Pancreas (tissue), 10 donors: ENCODE measurements at regions not wholly inside any gene's neighbourhood (a gene's known extent, or its start where the extent isn't known, plus 50 kb on each side); places are given as distances from the start of the nearest gene placed in this dataset.

Experiments used
- ATAC-seq, 4 donors: fragments of 200-7000 bp; cut with Tn5 transposase; one replicate each; pipeline versions ENCODE4 v1.8.0 to v1.9.1; 2020; ENCODE audit warnings: mild to moderate bottlenecking in 4 of 4, moderate library complexity in 4 of 4
- DNase-seq, 6 donors: peaks; one replicate each; pipeline ENCODE4 v3.0.0-alpha.2; 2020
- FAIRE-seq: peaks from 2 replicates; lab custom pipeline; 2012; peaks lifted over from hg19 to GRCh38; lab: Jason Lieb, UNC
- H3K27ac ChIP-seq, 4 donors: fragments of 200-600 bp; sonication (generic); 1 replicate in 3 of 4; 2 replicates in 1 of 4; pipeline versions ENCODE4 v1.5.0 to v1.8.0; 2020
- H3K27me3 ChIP-seq, 4 donors: fragments of 200-600 bp; one replicate each; pipeline ENCODE4 v1.8.0; 2021
- H3K36me3 ChIP-seq, 3 donors: fragments of 200-600 bp; sonication (generic) in 1 of 3; one replicate each; pipeline versions ENCODE4 v1.5.0 to v1.8.0; 2020 to 2021
- H3K4me1 ChIP-seq, 3 donors: fragments of 200-600 bp; one replicate each; pipeline ENCODE4 v1.8.0; 2021
- H3K4me3 ChIP-seq, 4 donors: fragments of 200-600 bp; sonication (generic) in 2 of 4; one replicate each; pipeline versions ENCODE4 v1.5.0 to v1.8.0; 2020 to 2021
- H3K9me3 ChIP-seq, 4 donors: fragments of 200-600 bp; one replicate each; pipeline ENCODE4 v1.8.0; 2021
- CTCF ChIP-seq, 4 donors: fragments of 200-600 bp; sonication (generic) in 3 of 4; IDR thresholded peaks; one replicate each; pipeline versions ENCODE4 v1.5.0 to v1.8.0; 2021; ENCODE audit warnings: antibody characterized with exemption in 4 of 4
- WGBS, 2 donors: extraction: QIAGEN DNeasy Blood & Tissue Kit; methylation state at CpG; one replicate each; pipeline ENCODE4 v1.1.7; 2013; 5-methylcytosine and 5-hydroxymethylcytosine counted together
- intact Hi-C, 3 donors: fragments of 100-400 bp; cut with DNase I; formaldehyde crosslinking; loops; one replicate each; pipeline versions ENCODE4 v1.11.1 to v1.14.2; 2022
- donor health status: healthy with polysubstance abuse.
- donor health status: DM: no; HTN: no; CAD: no; lungs with moderate emphysema.
- donor health status: DM: no; HTN: no; CAD: no.
- donor health status: control.
- donor health status: control.
- donor health status: Bipolar disorder and iron deficiency.
- donor health status: DM: yes; HTN: yes; CAD: no.
- donor health status: DM: no; HTN: no; CAD: no.
- donor health status: DM: no; HTN: no; CAD: no.
- donor health status: DM: yes; HTN: yes; CAD: no.

GRCh38 chr1:36585569-36586548, 103.1 kb upstream of the CSF3R start:
- no peak overlapping the region for H3K27ac ChIP-seq
- no peak for DNase-seq
- H3K9me3 ChIP-seq, result no peaks in the 10 kb centered on the region
- H3K4me1 ChIP-seq, result no peaks in the 10 kb centered on the region
- FAIRE-seq, result no peak
- no peak for ATAC-seq
- intact Hi-C loops, result no loop called here
- no peak for TF ChIP-seq CTCF (IDR thresholded peaks at IDR 0.05)
- H3K4me3 ChIP-seq, result no peak overlapping the region
- H3K36me3 ChIP-seq, result no peaks in the 10 kb centered on the region
- peaks cover 0 to 6% (median 0%) of the 10 kb centered on the region in 4 donors for H3K27me3 ChIP-seq
- WGBS, 2 donors, result 9 to 14% methylated on average over 23 to 24 of the region's 24 CpGs

- ATAC-seq (no peak), FAIRE-seq (no peak), DNase-seq (no peak)
- Histone ChIP-seq H3K4me1 (no peaks in the 10 kb centered on the region), H3K36me3 (no peaks in the 10 kb centered on the region), H3K9me3 (no peaks in the 10 kb centered on the region), H3K27ac (no peak overlapping the region), H3K27me3 (peaks cover 0 to 6% (median 0%) of the 10 kb centered on the region in 4 donors), H3K4me3 (no peak overlapping the region)
- 53 to 69% methylated on average over 6 of the region's 6 CpGs for WGBS, 2 donors
- TF ChIP-seq CTCF (IDR thresholded peaks at IDR 0.05), result no peak
- intact Hi-C loops, result no loop called here
Measured at GRCh38 chr1:36584874-36585453, 102.3 kb upstream of the CSF3R start.

- no peak for DNase-seq
- no peak overlapping the region for H3K27ac ChIP-seq
- FAIRE-seq, result no peak
- no peaks in the 10 kb centered on the region for H3K4me1 ChIP-seq
- H3K27me3 ChIP-seq, result peaks cover 0 to 6% (median 0%) of the 10 kb centered on the region in 4 donors
- no peaks in the 10 kb centered on the region for H3K36me3 ChIP-seq
- intact Hi-C loops, result no loop called here
- ATAC-seq, result no peak
- no peak overlapping the region for H3K4me3 ChIP-seq
- TF ChIP-seq CTCF (IDR thresholded peaks at IDR 0.05), result no peak
- H3K9me3 ChIP-seq, result no peaks in the 10 kb centered on the region
- 48 to 50% methylated on average over 21 of the region's 21 CpGs for WGBS, 2 donors
Measured at GRCh38 chr1:36583980-36584782, 101.5 kb upstream of the CSF3R start.

GRCh38 chr1:36583080-36583479, 100.4 kb upstream of the CSF3R start:
- Histone ChIP-seq H3K36me3 (no peaks in the 10 kb centered on the region), H3K4me3 (no peak overlapping the region), H3K27ac (no peak overlapping the region), H3K27me3 (peaks cover 0 to 2% (median 0%) of the 10 kb centered on the region in 4 donors), H3K9me3 (no peaks in the 10 kb centered on the region), H3K4me1 (no peaks in the 10 kb centered on the region)
- intact Hi-C loops, result no loop called here
- no peak for ATAC-seq
- no peak for DNase-seq
- WGBS, 2 donors, result 61 to 66% methylated on average over 3 of the region's 3 CpGs
- no peak for FAIRE-seq
- no peak for TF ChIP-seq CTCF (IDR thresholded peaks at IDR 0.05)
